Neuronal stem cell (in vitro differentiated cells): ENCODE measurements at regions not wholly inside any gene's neighbourhood (a gene's known extent, or its start where the extent isn't known, plus 50 kb on each side); places are given as distances from the start of the nearest gene placed in this dataset.

Source experiments
- DNase-seq: peaks from one replicate; pipeline ENCODE4 v3.0.0-alpha.2; 2013; ENCODE audit warnings: low spot score
- H2AFZ ChIP-seq: one replicate; pipeline ENCODE4 v1.6.1; 2013; ENCODE audit warnings: mild to moderate bottlenecking, low read length, inconsistent platforms
- H2AK5ac ChIP-seq: 2 replicates; pipeline ENCODE4 v1.6.1; 2013; ENCODE audit warnings: low read depth, mild to moderate bottlenecking, inconsistent platforms, low read length, moderate library complexity, mixed read lengths
- H2BK120ac ChIP-seq: 2 replicates; pipeline ENCODE4 v1.6.1; 2013; ENCODE audit warnings: low read depth, mild to moderate bottlenecking, inconsistent platforms, low read length, moderate library complexity, mixed read lengths
- H2BK12ac ChIP-seq: one replicate; pipeline ENCODE4 v1.6.1; 2013; ENCODE audit warnings: low read length, inconsistent platforms
- H2BK15ac ChIP-seq: 2 replicates; pipeline ENCODE4 v1.6.1; 2013; ENCODE audit warnings: mild to moderate bottlenecking, low read length, inconsistent platforms, mixed read lengths
- H2BK5ac ChIP-seq: one replicate; pipeline ENCODE4 v1.6.1; 2013; ENCODE audit warnings: inconsistent platforms, mild to moderate bottlenecking, low read length, moderate library complexity
- H3K14ac ChIP-seq: one replicate; pipeline ENCODE4 v1.6.1; 2013; ENCODE audit warnings: low read length, inconsistent platforms
- H3K18ac ChIP-seq: 2 replicates; pipeline ENCODE4 v1.6.1; 2013; ENCODE audit warnings: low read length, inconsistent platforms
- H3K23ac ChIP-seq: 2 replicates; pipeline ENCODE4 v1.6.1; 2013; ENCODE audit warnings: low read depth, mild to moderate bottlenecking, mixed read lengths, low read length, inconsistent platforms; ENCODE audit not compliant: poor library complexity
- H3K27ac ChIP-seq: replicated peaks from 3 replicates; pipeline ENCODE4 v1.5.1; 2013; ENCODE audit warnings: low read length, inconsistent platforms
- H3K27me3 ChIP-seq, 3 experiments: 2 replicates each; pipeline ENCODE4 v1.6.1; 2013; ENCODE audit warnings: low read length in 3 of 3, mild to moderate bottlenecking in 2 of 3, inconsistent platforms in 1 of 3, low read depth in 1 of 3, mixed read lengths in 1 of 3, moderate library complexity in 1 of 3; ENCODE audit not compliant: control insufficient read depth in 3 of 3, insufficient read depth in 3 of 3
- H3K36me3 ChIP-seq, 2 donors: replicated peaks in 1 of 2; 2 replicates each; pipeline ENCODE4 v1.6.1; 2013; ENCODE audit warnings: low read length in 2 of 2; ENCODE audit not compliant: control insufficient read depth in 2 of 2, insufficient read depth in 2 of 2
- H3K4ac ChIP-seq: 2 replicates; pipeline ENCODE4 v1.6.1; 2013; ENCODE audit warnings: inconsistent platforms, mild to moderate bottlenecking, low read length, moderate library complexity
- H3K4me1 ChIP-seq, 2 donors: 1 replicate in 1 of 2; 2 replicates in 1 of 2; pipeline ENCODE4 v1.6.1; 2013; ENCODE audit warnings: low read length in 2 of 2, low read depth in 1 of 2; ENCODE audit not compliant: control insufficient read depth in 2 of 2, insufficient read depth in 1 of 2
- H3K4me2 ChIP-seq: one replicate; pipeline ENCODE4 v1.6.1; 2013; ENCODE audit warnings: mild to moderate bottlenecking, low read length, inconsistent platforms; ENCODE audit not compliant: insufficient read depth, poor library complexity, severe bottlenecking
- H3K4me3 ChIP-seq, 2 donors: 2 replicates each; pipeline ENCODE4 v1.5.1; 2013; ENCODE audit warnings: low read length in 2 of 2, mild to moderate bottlenecking in 2 of 2, inconsistent platforms in 1 of 2, moderate library complexity in 1 of 2
- H3K79me1 ChIP-seq: one replicate; pipeline ENCODE4 v1.6.1; 2013; ENCODE audit warnings: low read depth, mild to moderate bottlenecking, inconsistent platforms, low read length, moderate library complexity
- H3K9ac ChIP-seq: one replicate; pipeline ENCODE4 v1.6.1; 2013; ENCODE audit warnings: mild to moderate bottlenecking, low read depth, low read length, inconsistent platforms; ENCODE audit not compliant: poor library complexity
- H3K9me3 ChIP-seq, 2 donors: replicated peaks in 1 of 2; 2 replicates each; pipeline versions ENCODE3 to v1.6.1; 2013; ENCODE audit warnings: low read length in 2 of 2, mild to moderate bottlenecking in 2 of 2, inconsistent platforms in 1 of 2, low read depth in 1 of 2, mixed read lengths in 1 of 2, moderate library complexity in 1 of 2; ENCODE audit not compliant: control insufficient read depth in 2 of 2, insufficient read depth in 1 of 2
- H4K8ac ChIP-seq: one replicate; pipeline ENCODE4 v1.6.1; 2013; ENCODE audit warnings: low read depth, mild to moderate bottlenecking, inconsistent platforms, low read length, moderate library complexity
- H4K91ac ChIP-seq: one replicate; pipeline ENCODE4 v1.6.1; 2013; ENCODE audit warnings: low read length, low read depth, mild to moderate bottlenecking, inconsistent platforms; ENCODE audit not compliant: poor library complexity
- WGBS, 2 donors: extraction: QIAGEN DNeasy Blood & Tissue Kit; methylation state at CpG; one replicate each; pipeline ENCODE4 v1.1.7; 2013; ENCODE audit warnings: missing lambda C conversion rate in 2 of 2, mixed read lengths in 1 of 2; ENCODE audit not compliant: insufficient read length in 2 of 2, insufficient replicate concordance in 1 of 2; ENCODE audit errors: extremely low coverage in 2 of 2; 5-methylcytosine and 5-hydroxymethylcytosine counted together

GRCh38 chr1:29679316-29679715 is 443.0 kb downstream of the PTPRU start:
- no peak for DNase-seq
- H3K27ac ChIP-seq: no peak overlapping the region
- no peak overlapping the region for H3K4ac ChIP-seq

GRCh38 chr1:29677028-29678024 is 441.0 kb downstream of the PTPRU start:
- Histone ChIP-seq H3K79me1 (no peaks in the 10 kb centered on the region), H3K36me3 (no peaks in the 10 kb centered on the region), H2AFZ (no peak overlapping the region), H2AK5ac (no peak overlapping the region), H3K4me2 (no peak overlapping the region), H2BK120ac (no peak overlapping the region), H4K91ac (no peak overlapping the region), H3K27me3 (no peaks in the 10 kb centered on the region), H3K27ac (no peak overlapping the region), H3K18ac (no peak overlapping the region), H2BK15ac (no peak overlapping the region), H3K4me1 (peaks cover 0 to 4% of the 10 kb centered on the region in 2 donors), H3K14ac (no peak overlapping the region), H4K8ac (no peak overlapping the region), H3K23ac (no peak overlapping the region), H3K4me3 (no peak overlapping the region), H2BK5ac (no peak overlapping the region), H3K9me3 (no peaks in the 10 kb centered on the region), H3K9ac (no peak overlapping the region), H3K4ac (no peak overlapping the region), H2BK12ac (no peak overlapping the region)
- DNase-seq: no peak
- no CpG with 5 or more reads among the region's 18 CpGs for WGBS, 2 donors

More at GRCh38 chr1:29679316-29679715, 443.0 kb downstream of the PTPRU start:
- Histone ChIP-seq H2BK120ac (no peak overlapping the region), H4K91ac (no peak overlapping the region), H3K79me1 (no peaks in the 10 kb centered on the region), H2BK5ac (no peak overlapping the region), H3K14ac (no peak overlapping the region), H2AFZ (no peak overlapping the region), H2AK5ac (no peak overlapping the region), H3K4me3 (no peak overlapping the region), H3K9me3 (no peaks in the 10 kb centered on the region), H3K27me3 (no peaks in the 10 kb centered on the region), H2BK15ac (no peak overlapping the region), H3K9ac (no peak overlapping the region), H4K8ac (no peak overlapping the region), H3K18ac (no peak overlapping the region), H3K36me3 (no peaks in the 10 kb centered on the region), H3K4me2 (no peak overlapping the region), H3K4me1 (peaks cover 0 to 7% of the 10 kb centered on the region in 2 donors), H3K23ac (no peak overlapping the region), H2BK12ac (no peak overlapping the region)
- no CpG with 5 or more reads among the region's 5 CpGs for WGBS, 2 donors

- H4K91ac ChIP-seq: no peak overlapping the region
- WGBS, 2 donors: no CpG with 5 or more reads among the region's 4 CpGs
- no peak overlapping the region for H2BK12ac ChIP-seq
- H3K23ac ChIP-seq: no peak overlapping the region
- H3K4me3 ChIP-seq: no peak overlapping the region
- H2BK15ac ChIP-seq: no peak overlapping the region
- H3K4me2 ChIP-seq: no peak overlapping the region
- H4K8ac ChIP-seq: no peak overlapping the region
- H3K4ac ChIP-seq: no peak overlapping the region
- H2AK5ac ChIP-seq: no peak overlapping the region
- no peak overlapping the region for H2BK5ac ChIP-seq
- no peak overlapping the region for H3K27ac ChIP-seq
- no peaks in the 10 kb centered on the region for H3K36me3 ChIP-seq
- H3K4me1 ChIP-seq: peaks cover 0 to 4% of the 10 kb centered on the region in 2 donors
- H3K79me1 ChIP-seq: no peaks in the 10 kb centered on the region
- H2AFZ ChIP-seq: no peak overlapping the region
- H3K27me3 ChIP-seq: no peaks in the 10 kb centered on the region
- no peaks in the 10 kb centered on the region for H3K9me3 ChIP-seq
- H3K14ac ChIP-seq: no peak overlapping the region
- no peak for DNase-seq
- H2BK120ac ChIP-seq: no peak overlapping the region
- no peak overlapping the region for H3K9ac ChIP-seq
- no peak overlapping the region for H3K18ac ChIP-seq
These were observed 440.2 kb downstream of the PTPRU start for GRCh38 chr1:29676496-29676895.

GRCh38 chr1:29675481-29676263 is 439.4 kb downstream of the PTPRU start:
- no peaks in the 10 kb centered on the region for H3K27me3 ChIP-seq
- H3K36me3 ChIP-seq: no peaks in the 10 kb centered on the region
- H3K27ac ChIP-seq: no peak overlapping the region
- peak overlapping the region; percentile 7 for H2AFZ ChIP-seq
- no peak overlapping the region for H4K91ac ChIP-seq
- H3K18ac ChIP-seq: no peak overlapping the region
- H4K8ac ChIP-seq: no peak overlapping the region
- no peak overlapping the region for H2BK120ac ChIP-seq
- H3K4me2 ChIP-seq: no peak overlapping the region
- no CpG with 5 or more reads among the region's 12 CpGs for WGBS, 2 donors
- no peak overlapping the region for H3K4ac ChIP-seq
- no peaks in the 10 kb centered on the region for H3K9me3 ChIP-seq
- H2AK5ac ChIP-seq: no peak overlapping the region
- no peak for DNase-seq
- H3K4me3 ChIP-seq: no peak overlapping the region
- no peaks in the 10 kb centered on the region for H3K79me1 ChIP-seq
- no peak overlapping the region for H3K23ac ChIP-seq
- no peak overlapping the region for H2BK12ac ChIP-seq
- H3K14ac ChIP-seq: no peak overlapping the region
- H3K9ac ChIP-seq: no peak overlapping the region
- H2BK15ac ChIP-seq: no peak overlapping the region
- peaks cover 0 to 4% of the 10 kb centered on the region in 2 donors for H3K4me1 ChIP-seq
- no peak overlapping the region for H2BK5ac ChIP-seq
